ENCODE measurements at regions not wholly inside any gene's neighbourhood (a gene's known extent, or its start where the extent isn't known, plus 50 kb on each side); places are given as distances from the start of the nearest gene placed in this dataset.

DNA sequence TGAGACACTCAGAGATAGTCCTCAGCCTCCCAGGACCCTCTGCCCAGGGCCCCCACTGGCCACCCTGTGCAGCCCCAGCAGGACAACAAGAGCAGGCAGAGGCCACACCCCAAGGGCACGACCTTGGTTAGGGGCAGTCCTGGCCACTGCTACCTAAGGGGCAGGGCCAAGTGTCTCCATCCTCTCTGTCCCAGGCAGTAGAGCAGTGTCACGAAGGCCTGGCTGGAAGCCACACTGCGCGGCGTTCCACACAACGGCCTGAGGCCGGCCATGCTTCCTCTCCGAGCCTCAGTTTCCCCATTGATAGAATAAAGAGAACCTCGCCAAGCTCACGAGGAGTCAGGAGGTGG is 1074.3 kb downstream of the BRD1 start:
- Histone ChIP-seq H3K4me3 (no peak overlapping the region), H3K4me1 (ENCODE audit: control insufficient read depth in 1 of 2, low read depth in 2 of 2) (no peaks in the 10 kb centered on the region), H3K27me3 (replicated peaks; ENCODE audit: insufficient read depth) (no peaks in the 10 kb centered on the region), H3K36me3 (no peaks in the 10 kb centered on the region), H3K9me3 (no peaks in the 10 kb centered on the region), H3K27ac (no peak overlapping the region)
- TF ChIP-seq, protein P1, sequence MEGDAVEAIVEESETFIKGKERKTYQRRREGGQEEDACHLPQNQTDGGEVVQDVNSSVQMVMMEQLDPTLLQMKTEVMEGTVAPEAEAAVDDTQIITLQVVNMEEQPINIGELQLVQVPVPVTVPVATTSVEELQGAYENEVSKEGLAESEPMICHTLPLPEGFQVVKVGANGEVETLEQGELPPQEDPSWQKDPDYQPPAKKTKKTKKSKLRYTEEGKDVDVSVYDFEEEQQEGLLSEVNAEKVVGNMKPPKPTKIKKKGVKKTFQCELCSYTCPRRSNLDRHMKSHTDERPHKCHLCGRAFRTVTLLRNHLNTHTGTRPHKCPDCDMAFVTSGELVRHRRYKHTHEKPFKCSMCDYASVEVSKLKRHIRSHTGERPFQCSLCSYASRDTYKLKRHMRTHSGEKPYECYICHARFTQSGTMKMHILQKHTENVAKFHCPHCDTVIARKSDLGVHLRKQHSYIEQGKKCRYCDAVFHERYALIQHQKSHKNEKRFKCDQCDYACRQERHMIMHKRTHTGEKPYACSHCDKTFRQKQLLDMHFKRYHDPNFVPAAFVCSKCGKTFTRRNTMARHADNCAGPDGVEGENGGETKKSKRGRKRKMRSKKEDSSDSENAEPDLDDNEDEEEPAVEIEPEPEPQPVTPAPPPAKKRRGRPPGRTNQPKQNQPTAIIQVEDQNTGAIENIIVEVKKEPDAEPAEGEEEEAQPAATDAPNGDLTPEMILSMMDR (IDR thresholded peaks at IDR 0.05): no peak
- no peak for ATAC-seq (ENCODE audit: insufficient number of reproducible peaks, low FRiP score, low read depth)
- no peak for DNase-seq (ENCODE audit: low spot score)

DNA sequence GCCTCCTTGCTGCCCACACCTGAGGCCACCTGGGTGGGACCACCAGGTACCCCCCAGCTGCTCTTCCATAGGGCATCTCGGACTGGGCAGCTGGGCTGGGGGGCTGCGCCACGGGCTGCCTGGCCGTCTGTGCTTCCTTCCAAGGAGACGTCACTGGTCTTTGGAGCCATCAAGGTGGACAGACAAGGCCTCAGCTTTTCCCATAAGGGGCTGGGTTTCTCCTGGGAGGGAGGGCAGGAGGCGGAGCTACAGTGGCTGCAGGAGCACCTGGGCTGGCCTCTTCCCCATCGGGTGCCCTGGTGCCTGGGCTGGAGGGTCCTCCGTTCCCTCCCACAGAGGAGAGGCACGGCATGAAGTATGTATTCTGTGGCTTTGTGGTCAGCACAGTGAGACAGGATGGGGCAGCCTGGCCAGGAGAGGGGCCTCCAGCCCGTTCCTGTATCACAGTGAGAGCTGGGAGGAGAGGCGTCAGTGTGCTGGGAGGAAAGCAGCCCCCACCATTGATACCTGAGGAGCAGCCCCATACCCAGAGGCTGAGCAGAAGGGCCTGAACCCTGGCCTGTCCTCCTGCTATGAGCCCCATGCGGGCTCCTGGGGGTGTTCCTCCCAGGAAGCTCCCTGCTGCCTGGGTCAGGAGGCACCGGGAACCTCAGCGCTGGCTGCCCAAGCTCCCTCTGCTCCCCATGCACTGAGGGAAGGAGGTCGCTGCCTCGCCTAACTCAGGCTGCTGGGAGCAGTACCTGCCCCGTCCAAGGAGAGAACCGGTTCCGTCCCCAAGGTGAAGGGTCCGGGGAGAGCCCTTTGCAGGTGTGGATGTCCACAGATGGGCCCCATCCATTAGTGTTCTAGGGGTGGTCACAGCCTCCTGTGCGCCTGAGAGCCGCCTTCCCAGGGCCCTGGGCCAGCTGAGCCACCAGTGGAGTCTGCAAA is 1075.0 kb downstream of the BRD1 start:
- no peak for DNase-seq (ENCODE audit: low spot score)
- ATAC-seq (ENCODE audit: insufficient number of reproducible peaks, low FRiP score, low read depth): no peak
- no peaks in the 10 kb centered on the region for H3K4me1 ChIP-seq (ENCODE audit: control insufficient read depth in 1 of 2, low read depth in 2 of 2)
- H3K36me3 ChIP-seq: no peaks in the 10 kb centered on the region
- no peak overlapping the region for H3K4me3 ChIP-seq
- no peaks in the 10 kb centered on the region for H3K9me3 ChIP-seq
- TF ChIP-seq, protein P1 (IDR thresholded peaks at IDR 0.05): no peak
- H3K27ac ChIP-seq: no peak overlapping the region
- H3K27me3 ChIP-seq (replicated peaks; ENCODE audit: insufficient read depth): no peaks in the 10 kb centered on the region

DNA sequence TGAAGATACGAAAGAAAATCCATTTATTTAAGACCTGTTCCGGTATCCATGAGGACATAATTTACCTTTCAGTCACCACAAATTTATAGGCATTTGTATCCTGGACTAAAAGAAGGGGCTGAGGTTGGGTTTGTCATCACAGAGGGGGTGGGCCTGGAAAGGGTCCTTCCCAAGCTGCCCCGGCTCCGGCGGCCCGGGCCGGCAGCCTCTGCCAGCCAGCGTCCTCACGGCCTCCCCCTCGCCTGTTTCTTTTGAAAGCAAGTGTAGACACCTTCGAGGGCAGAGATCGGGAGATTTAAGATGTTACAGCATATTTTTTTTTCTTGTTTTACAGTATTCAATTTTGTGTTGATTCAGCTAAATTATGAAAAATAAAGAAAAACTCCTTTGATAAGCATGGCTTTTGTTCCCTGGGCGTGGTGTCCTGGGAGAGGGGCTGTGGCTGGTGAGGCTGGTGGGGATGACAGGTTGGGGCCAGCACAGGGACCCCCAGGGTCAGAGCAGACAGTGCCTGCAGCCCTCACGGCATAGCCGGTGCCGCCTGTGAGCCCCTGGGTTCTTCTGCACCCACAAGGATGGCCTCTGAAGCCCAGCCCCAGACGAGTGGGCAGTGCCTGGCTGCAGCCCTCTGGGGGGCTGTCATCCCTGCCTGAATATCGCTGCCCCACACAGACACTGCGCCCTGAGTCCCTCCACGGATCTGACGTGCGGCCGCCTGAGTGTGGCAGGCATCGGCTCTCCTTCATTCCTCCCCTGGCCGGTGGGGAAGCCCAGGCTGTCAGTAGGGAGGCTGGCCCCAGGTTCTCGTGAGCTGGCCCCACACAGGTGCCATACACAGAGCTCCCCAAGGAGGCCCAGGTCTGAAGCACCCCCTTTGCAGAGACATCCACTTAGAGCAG is 1075.9 kb downstream of the BRD1 start:
- Histone ChIP-seq H3K4me1 (ENCODE audit: control insufficient read depth in 1 of 2, low read depth in 2 of 2) (no peaks in the 10 kb centered on the region), H3K4me3 (no peak overlapping the region), H3K36me3 (no peaks in the 10 kb centered on the region), H3K9me3 (no peaks in the 10 kb centered on the region), H3K27me3 (replicated peaks; ENCODE audit: insufficient read depth) (no peaks in the 10 kb centered on the region), H3K27ac (no peak overlapping the region)
- ATAC-seq (ENCODE audit: insufficient number of reproducible peaks, low FRiP score, low read depth): no peak
- DNase-seq (ENCODE audit: low spot score): no peak
- TF ChIP-seq, protein P1 (IDR thresholded peaks at IDR 0.05): no peak

DNA sequence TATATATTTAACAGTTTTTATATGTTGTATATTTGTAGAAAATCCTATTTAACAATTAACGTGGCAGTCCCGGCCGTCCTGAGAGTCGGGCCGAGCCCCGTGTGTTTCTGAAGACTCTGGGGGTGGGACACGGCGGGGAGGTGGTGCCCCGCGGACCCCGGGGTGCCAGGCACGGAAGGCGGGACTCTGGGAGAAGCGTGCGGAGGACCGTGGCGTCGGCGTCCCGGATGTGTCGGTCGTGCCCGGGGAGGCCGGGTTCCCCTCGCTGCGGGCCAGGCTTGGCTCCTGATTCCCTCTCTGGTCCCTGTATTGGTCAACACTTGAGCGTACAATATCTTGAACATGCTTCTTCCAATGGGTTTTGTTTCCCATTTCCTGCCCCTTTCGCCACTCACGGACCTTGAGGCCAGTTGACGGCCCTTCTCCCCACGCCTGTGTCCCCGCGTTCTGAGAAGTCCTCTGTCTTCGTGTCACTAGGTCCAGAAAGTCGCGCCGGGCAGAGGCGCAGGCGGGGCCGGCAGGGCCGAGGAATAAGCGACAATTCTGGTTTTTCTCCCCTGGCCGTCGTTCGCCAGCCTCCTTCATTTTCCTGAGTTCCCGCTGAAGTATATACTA is 1076.7 kb downstream of the BRD1 start:
- Histone ChIP-seq H3K4me1 (ENCODE audit: control insufficient read depth in 1 of 2, low read depth in 2 of 2) (no peaks in the 10 kb centered on the region), H3K9me3 (no peaks in the 10 kb centered on the region), H3K4me3 (no peak overlapping the region), H3K36me3 (no peaks in the 10 kb centered on the region), H3K27me3 (replicated peaks; ENCODE audit: insufficient read depth) (no peaks in the 10 kb centered on the region), H3K27ac (no peak overlapping the region)
- TF ChIP-seq, protein P1 (IDR thresholded peaks at IDR 0.05): no peak
- ATAC-seq (ENCODE audit: insufficient number of reproducible peaks, low FRiP score, low read depth) (no peak), DNase-seq (ENCODE audit: low spot score) (no peak)

DNA sequence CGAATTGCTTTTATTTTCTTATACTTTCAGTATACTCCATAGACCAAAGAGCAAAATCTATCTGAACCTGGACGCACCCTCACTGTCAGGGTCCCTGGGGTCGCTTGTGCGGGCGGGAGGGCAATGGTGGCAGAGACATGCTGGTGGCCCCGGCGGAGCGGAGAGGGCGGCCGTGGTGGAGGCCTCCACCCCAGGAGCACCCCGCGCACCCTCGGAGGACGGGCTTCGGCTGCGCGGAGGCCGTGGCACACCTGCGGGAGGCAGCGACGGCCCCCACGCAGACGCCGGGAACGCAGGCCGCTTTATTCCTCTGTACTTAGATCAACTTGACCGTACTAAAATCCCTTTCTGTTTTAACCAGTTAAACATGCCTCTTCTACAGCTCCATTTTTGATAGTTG is 1077.4 kb downstream of the BRD1 start:
- DNase-seq (ENCODE audit: low spot score) (no peak), ATAC-seq (ENCODE audit: insufficient number of reproducible peaks, low FRiP score, low read depth) (no peak)
- Histone ChIP-seq H3K36me3 (no peaks in the 10 kb centered on the region), H3K27me3 (replicated peaks; ENCODE audit: insufficient read depth) (no peaks in the 10 kb centered on the region), H3K27ac (no peak overlapping the region), H3K9me3 (no peaks in the 10 kb centered on the region), H3K4me1 (ENCODE audit: control insufficient read depth in 1 of 2, low read depth in 2 of 2) (no peaks in the 10 kb centered on the region), H3K4me3 (no peak overlapping the region)
- TF ChIP-seq, protein P1 (IDR thresholded peaks at IDR 0.05): no peak
